ENCODE measurements at regions not wholly inside any gene's neighbourhood (a gene's known extent, or its start where the extent isn't known, plus 50 kb on each side); places are given as distances from the start of the nearest gene placed in this dataset.
"Not testable (repeated sequence)": the region's sequence is repeated elsewhere in the genome, so short reads cannot be mapped to it uniquely, and the experiment has no call there.

- DNase-seq (ENCODE audit: low spot score), result no peak
These were observed 119.5 kb upstream of the TNRC6C start for GRCh38 chr17:77838748-77839697.

GRCh38 chr17:77839698-77840512, 118.6 kb upstream of the TNRC6C start:
- DNase-seq (ENCODE audit: low spot score), result no peak

- DNase-seq (ENCODE audit: low spot score), result no peak
These were observed 117.9 kb upstream of the TNRC6C start for GRCh38 chr17:77840513-77841165.

GRCh38 chr17:77841742-77842527, 116.6 kb upstream of the TNRC6C start:
- DNase-seq (ENCODE audit: low spot score), result no peak

- no peak for DNase-seq (ENCODE audit: low spot score)
These were observed 115.9 kb upstream of the TNRC6C start for GRCh38 chr17:77842528-77843147.

GRCh38 chr17:77843255-77843895, 115.1 kb upstream of the TNRC6C start:
- DNase-seq (ENCODE audit: low spot score), result not testable (repeated sequence)

GRCh38 chr17:77843896-77844295, 114.6 kb upstream of the TNRC6C start:
- DNase-seq (ENCODE audit: low spot score), result no peak

- no peak for DNase-seq (ENCODE audit: low spot score)
These were observed 113.8 kb upstream of the TNRC6C start for GRCh38 chr17:77844681-77845080.

GRCh38 chr17:77845541-77846225, 112.8 kb upstream of the TNRC6C start:
- DNase-seq (ENCODE audit: low spot score), result no peak

- no peak for DNase-seq (ENCODE audit: low spot score)
These were observed 111.9 kb upstream of the TNRC6C start for GRCh38 chr17:77846531-77847085.

- no peak for DNase-seq (ENCODE audit: low spot score)
These were observed 111.0 kb upstream of the TNRC6C start for GRCh38 chr17:77847221-77848085.

GRCh38 chr17:77848257-77848656, 110.2 kb upstream of the TNRC6C start:
- no peak for DNase-seq (ENCODE audit: low spot score)

- DNase-seq (ENCODE audit: low spot score), result no peak
These were observed 109.3 kb upstream of the TNRC6C start for GRCh38 chr17:77849239-77849638.

- DNase-seq (ENCODE audit: low spot score), result no peak
These were observed 106.6 kb upstream of the TNRC6C start for GRCh38 chr17:77851921-77852320.

GRCh38 chr17:77852731-77853130, 105.8 kb upstream of the TNRC6C start:
- DNase-seq (ENCODE audit: low spot score), result no peak

- DNase-seq (ENCODE audit: low spot score), result no peak
These were observed 105.1 kb upstream of the TNRC6C start for GRCh38 chr17:77853191-77853977.

- no peak for DNase-seq (ENCODE audit: low spot score)
These were observed 104.3 kb upstream of the TNRC6C start for GRCh38 chr17:77854083-77854758.
